ENCODE measurements at regions not wholly inside any gene's neighbourhood (a gene's known extent, or its start where the extent isn't known, plus 50 kb on each side); places are given as distances from the start of the nearest gene placed in this dataset.

- no peak for DNase-seq
- intact Hi-C loops (cut with DNase I) = no loop called here
Observed at GRCh38 chr15:47442371-47442770, 274.9 kb upstream of the SEMA6D start.

- intact Hi-C loops (cut with DNase I) = no loop called here
- DNase-seq = no peak
Observed at GRCh38 chr15:47443839-47444238, 273.5 kb upstream of the SEMA6D start.

- intact Hi-C loops (cut with DNase I) = no loop called here
- DNase-seq = no peak
Observed at GRCh38 chr15:47445723-47446392, 271.4 kb upstream of the SEMA6D start.

GRCh38 chr15:47460795-47461573, 256.3 kb upstream of the SEMA6D start:
- intact Hi-C loops (cut with DNase I) = no loop called here
- peak in 3 of 42 donors; percentile 9 to 15 (median 9) for DNase-seq

- DNase-seq = no peak
- intact Hi-C loops (cut with DNase I) = no loop called here
Observed at GRCh38 chr15:47461652-47462141, 255.6 kb upstream of the SEMA6D start.

- intact Hi-C loops (cut with DNase I) = no loop called here
- no peak for DNase-seq
Observed at GRCh38 chr15:47466357-47466756, 250.9 kb upstream of the SEMA6D start.

GRCh38 chr15:47470983-47471382, 246.3 kb upstream of the SEMA6D start:
- no peak for DNase-seq

GRCh38 chr15:47473106-47473725, 244.1 kb upstream of the SEMA6D start:
- DNase-seq = no peak
- intact Hi-C loops (cut with DNase I) = loop anchor here (5.0 kb wide), 1 partner anchor 244 kb away; the partner anchor contains the start of gene SEMA6D

More at GRCh38 chr15:47470983-47471382, 246.3 kb upstream of the SEMA6D start:
- intact Hi-C loops (cut with DNase I) = loop anchor here (5.0 kb wide), 1 partner anchor 246 kb away; the partner anchor contains the start of gene SEMA6D

- intact Hi-C loops (cut with DNase I) = loop anchor here (5.0 kb wide), 1 partner anchor 243 kb away; the partner anchor contains the start of gene SEMA6D
Observed at GRCh38 chr15:47473832-47474231, 243.5 kb upstream of the SEMA6D start.

GRCh38 chr15:47475336-47475735, 242.0 kb upstream of the SEMA6D start:
- DNase-seq = no peak
- intact Hi-C loops (cut with DNase I) = no loop called here

More at GRCh38 chr15:47473832-47474231, 243.5 kb upstream of the SEMA6D start:
- DNase-seq = peak in 22 of 42 donors; percentile 3 to 60 (median 29)

- intact Hi-C loops (cut with DNase I) = no loop called here
- DNase-seq = no peak
Observed at GRCh38 chr15:47477341-47477740, 240.0 kb upstream of the SEMA6D start.

- DNase-seq = no peak
- intact Hi-C loops (cut with DNase I) = loop anchor here (10.0 kb wide), 1 partner anchor 289 kb away; no protein-coding TSS in a partner anchor
Observed at GRCh38 chr15:47484059-47484458, 233.2 kb upstream of the SEMA6D start.

- DNase-seq = no peak
Observed at GRCh38 chr15:47484997-47485396, 232.3 kb upstream of the SEMA6D start.

GRCh38 chr15:47485419-47485818, 231.9 kb upstream of the SEMA6D start:
- intact Hi-C loops (cut with DNase I) = loop anchor here (10.0 kb wide), 1 partner anchor 291 kb away; no protein-coding TSS in a partner anchor
- no peak for DNase-seq

More at GRCh38 chr15:47484997-47485396, 232.3 kb upstream of the SEMA6D start:
- intact Hi-C loops (cut with DNase I) = loop anchor here (10.0 kb wide), 1 partner anchor 290 kb away; no protein-coding TSS in a partner anchor

GRCh38 chr15:47486040-47486439, 231.3 kb upstream of the SEMA6D start:
- intact Hi-C loops (cut with DNase I) = loop anchor here (10.0 kb wide), 1 partner anchor 291 kb away; no protein-coding TSS in a partner anchor
- DNase-seq = no peak

- DNase-seq = no peak
- intact Hi-C loops (cut with DNase I) = no loop called here
Observed at GRCh38 chr15:47492195-47492594, 225.1 kb upstream of the SEMA6D start.

GRCh38 chr15:47493357-47494247, 223.7 kb upstream of the SEMA6D start:
- intact Hi-C loops (cut with DNase I) = no loop called here
- DNase-seq = no peak
